PC-3 (cell line): ENCODE measurements at regions not wholly inside any gene's neighbourhood (a gene's known extent, or its start where the extent isn't known, plus 50 kb on each side); places are given as distances from the start of the nearest gene placed in this dataset.

Experiments used
- ATAC-seq: fragments of 200-7000 bp; cut with Tn5 transposase; 2 replicates; pipeline ENCODE4 v1.9.1; 2020; ENCODE audit warnings: mild to moderate bottlenecking, moderate library complexity
- BruUV-seq: library from RNA; stranded (reverse); fragments of 400-500 nt; replicated peaks from 2 replicates; lab custom pipeline; 2021; lab: Mats Ljungman, UMichigan
- CTCF ChIA-PET: fragments of 300-600 bp; sonication (Branson Sonifier 250); formaldehyde crosslinking; loops from one replicate; lab custom pipeline; 2022; ENCODE audit warnings: antibody characterized with exemption; lab: Charles Lee
- POLR2A ChIA-PET: fragments of 300-600 bp; sonication (Branson Sonifier 250); formaldehyde crosslinking; loops from one replicate; lab custom pipeline; 2022; ENCODE audit warnings: antibody characterized with exemption; ENCODE audit not compliant: unreplicated experiment; lab: Charles Lee
- DNase-seq: peaks from one replicate; pipeline ENCODE4 v3.0.0-alpha.2; 2015
- H2AFZ ChIP-seq: fragments of 300-600 bp; sonication (generic); 2 replicates; pipeline ENCODE4 v1.6.0; 2016; ENCODE audit warnings: antibody characterized with exemption, low read length
- H3F3A ChIP-seq: fragments of 300-600 bp; sonication (generic); one replicate; pipeline ENCODE4 v1.6.0; 2017; ENCODE audit warnings: antibody characterized with exemption, low read length, control low read depth, mild to moderate bottlenecking; ENCODE audit not compliant: unreplicated experiment
- H3K27ac ChIP-seq: fragments of 300-600 bp; sonication (generic); 2 replicates; pipeline ENCODE4 v1.5.1; 2016; ENCODE audit warnings: mild to moderate bottlenecking, low read length
- H3K27me3 ChIP-seq: fragments of 300-600 bp; sonication (generic); 2 replicates; pipeline ENCODE4 v1.6.1; 2016; ENCODE audit warnings: low read length, mixed read lengths
- H3K36me3 ChIP-seq: fragments of 300-600 bp; sonication (generic); 2 replicates; pipeline ENCODE4 v1.6.1; 2016; ENCODE audit warnings: low read depth, mixed run types, low read length, mixed read lengths
- H3K4me1 ChIP-seq: fragments of 300-600 bp; sonication (generic); 2 replicates; pipeline ENCODE4 v1.5.1; 2016; ENCODE audit warnings: low read length; ENCODE audit not compliant: insufficient read depth
- H3K4me2 ChIP-seq: fragments of 300-600 bp; sonication (generic); 2 replicates; pipeline ENCODE4 v1.6.0; 2016; ENCODE audit warnings: low read length
- H3K4me3 ChIP-seq: fragments of 300-600 bp; sonication (generic); 2 replicates; pipeline ENCODE4 v1.5.1; 2016; ENCODE audit warnings: mild to moderate bottlenecking, low read length, mixed read lengths
- H3K79me2 ChIP-seq: fragments of 300-600 bp; sonication (generic); 2 replicates; pipeline ENCODE4 v1.6.1; 2017; ENCODE audit warnings: low read length, mixed read lengths
- H3K9ac ChIP-seq: fragments of 300-600 bp; sonication (generic); 2 replicates; pipeline ENCODE4 v1.6.0; 2016; ENCODE audit warnings: mild to moderate bottlenecking, low read length
- H3K9me2 ChIP-seq: fragments of 300-600 bp; sonication (generic); replicated peaks from 2 replicates; pipeline ENCODE4 v1.6.1; 2016; ENCODE audit warnings: mixed run types, low read length, mixed read lengths
- H3K9me3 ChIP-seq: fragments of 300-600 bp; sonication (generic); 2 replicates; pipeline ENCODE4 v1.6.1; 2016; ENCODE audit warnings: low read length, mixed read lengths
- H4K20me1 ChIP-seq: fragments of 300-600 bp; sonication (generic); 2 replicates; pipeline ENCODE4 v1.6.1; 2016; ENCODE audit warnings: low read length, mixed read lengths
- CTCF ChIP-seq: fragments of 300-600 bp; sonication (generic); conservative IDR thresholded peaks from 2 replicates; pipeline ENCODE4 v1.5.1; 2017; ENCODE audit warnings: antibody characterized with exemption, low read depth, mild to moderate bottlenecking, low read length
- EZH2 ChIP-seq: fragments of 300-600 bp; sonication (generic); IDR thresholded peaks from one replicate; pipeline ENCODE4 v1.6.1; 2017; ENCODE audit warnings: antibody characterized with exemption, mild to moderate bottlenecking, low read length; ENCODE audit not compliant: unreplicated experiment
- EZH2phosphoT487 ChIP-seq: fragments of 300-600 bp; sonication (generic); IDR thresholded peaks from 2 replicates; pipeline ENCODE4 v1.6.1; 2018; ENCODE audit warnings: mild to moderate bottlenecking, antibody characterized with exemption, low read length, borderline replicate concordance
- intact Hi-C: fragments of 100-400 bp; cut with micrococcal nuclease; formaldehyde crosslinking; loops from 2 replicates; pipeline ENCODE4 v1.9.0; 2023

DNA sequence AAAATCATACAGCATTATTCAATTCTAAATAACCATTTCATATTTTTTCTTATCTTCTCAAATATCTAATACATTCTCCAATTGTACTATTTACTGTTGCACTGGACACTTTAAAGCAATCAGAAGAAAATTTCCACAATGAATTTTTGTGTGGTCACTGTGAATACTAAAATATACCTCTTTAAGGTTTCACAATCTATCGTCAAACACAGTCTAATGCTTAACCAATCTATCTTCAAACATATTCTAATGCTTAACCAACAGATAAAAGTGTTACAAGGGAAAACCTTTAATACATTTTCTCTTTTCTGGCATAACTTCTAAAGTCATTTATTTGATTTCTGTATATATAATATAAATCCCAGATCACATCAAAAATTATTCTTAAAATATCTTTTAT lies 2035.5 kb upstream of the CDH6 start:
- BruUV-seq, result no TSS peak
- no peak for ATAC-seq

GRCh38 chr5:29150840-29151239 lies 2042.6 kb upstream of the CDH6 start:
- ATAC-seq, result no peak; the same call in 1 of the 2 replicates
- intact Hi-C loops, result no loop called here

More for the DNA sequence above, 2035.5 kb upstream of the CDH6 start:
- Histone ChIP-seq H2AFZ (no peak overlapping the region), H3K36me3 (no peaks in the 10 kb centered on the region), H3K9ac (no peak overlapping the region), H3K4me2 (no peak overlapping the region), H3K27me3 (no peaks in the 10 kb centered on the region), H3K4me1 (no peaks in the 10 kb centered on the region), H3K4me3 (no peak overlapping the region), H3K9me3 (no peaks in the 10 kb centered on the region), H3K79me2 (no peaks in the 10 kb centered on the region), H3K9me2 (no peaks in the 10 kb centered on the region), H3K27ac (no peak overlapping the region), H4K20me1 (no peaks in the 10 kb centered on the region), H3F3A (no peaks in the 10 kb centered on the region)
- ChIA-PET POLR2A (no interaction called here), CTCF (interaction anchor here (0.6 kb wide), 1 partner anchor 540 kb away, joined by 3 read pairs; no protein-coding TSS in a partner anchor)
- TF ChIP-seq EZH2, result no peak
- no peak for TF ChIP-seq EZH2phosphoT487
- TF ChIP-seq CTCF, result no peak
- intact Hi-C loops, result no loop called here
- no peak for DNase-seq

More at GRCh38 chr5:29150840-29151239, 2042.6 kb upstream of the CDH6 start:
- H3K27me3 ChIP-seq, result no peaks in the 10 kb centered on the region
- H3F3A ChIP-seq, result no peaks in the 10 kb centered on the region
- H3K9ac ChIP-seq, result no peak overlapping the region
- DNase-seq, result no peak
- no peaks in the 10 kb centered on the region for H3K9me2 ChIP-seq
- H3K4me3 ChIP-seq, result no peak overlapping the region
- no peaks in the 10 kb centered on the region for H3K36me3 ChIP-seq
- H3K79me2 ChIP-seq, result no peaks in the 10 kb centered on the region
- BruUV-seq, result no TSS peak
- no peaks in the 10 kb centered on the region for H3K4me1 ChIP-seq
- H3K27ac ChIP-seq, result no peak overlapping the region
- H4K20me1 ChIP-seq, result no peaks in the 10 kb centered on the region
- TF ChIP-seq CTCF (no peak), EZH2 (no peak), EZH2phosphoT487 (no peak)
- ChIA-PET POLR2A (no interaction called here), CTCF (no interaction called here)
- no peak overlapping the region for H2AFZ ChIP-seq
- H3K9me3 ChIP-seq, result no peaks in the 10 kb centered on the region
- no peak overlapping the region for H3K4me2 ChIP-seq
